Stimulated activated CD8-positive, alpha-beta memory T cell treated with anti-CD3 and anti-CD28 coated beads, Interleukin-7, amount 100 ng/mL, for 24 hours (primary cell): ENCODE measurements at regions not wholly inside any gene's neighbourhood (a gene's known extent, or its start where the extent isn't known, plus 50 kb on each side); places are given as distances from the start of the nearest gene placed in this dataset.
"Not testable (repeated sequence)": the region's sequence is repeated elsewhere in the genome, so short reads cannot be mapped to it uniquely, and the experiment has no call there.

Source experiments
- DNase-seq: peaks from one replicate; pipeline ENCODE4 v3.0.0-alpha.2; 2020; ENCODE audit warnings: low read depth

GRCh38 chr6:170043881-170044790 lies 246.7 kb downstream of the DLL1 start:
- DNase-seq: no peak

DNA sequence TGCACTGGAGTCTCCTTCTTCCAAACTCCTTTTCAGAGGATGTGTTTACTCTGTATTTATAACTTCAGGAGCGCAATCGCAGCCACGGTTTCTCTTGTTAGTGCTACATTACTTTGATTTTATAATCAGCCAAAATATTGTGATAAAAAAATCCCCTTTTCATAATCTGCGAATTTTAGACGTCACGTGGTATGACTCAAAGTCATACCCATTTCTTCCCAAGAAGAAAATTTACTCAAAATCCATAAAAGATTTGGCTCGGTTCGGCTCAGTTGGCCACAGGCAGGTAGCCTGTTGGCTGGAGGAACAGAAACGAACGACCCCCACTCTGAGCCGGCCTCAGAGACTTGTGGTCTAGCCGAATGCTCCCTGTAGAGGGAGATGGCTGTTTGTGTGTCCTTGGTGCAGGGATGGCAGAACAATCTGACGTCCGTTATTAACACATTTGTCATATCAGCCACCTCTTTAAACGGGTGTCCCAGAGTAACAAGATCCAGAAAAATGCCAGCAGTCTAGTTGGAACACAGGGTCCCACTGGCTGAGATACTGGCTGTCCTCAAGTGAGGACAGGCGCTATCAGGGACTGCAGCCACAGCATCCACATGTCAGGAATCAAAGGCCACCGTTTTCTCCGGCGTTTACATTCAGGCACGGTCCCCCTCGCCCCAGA lies 247.6 kb downstream of the DLL1 start:
- no peak for DNase-seq

DNA sequence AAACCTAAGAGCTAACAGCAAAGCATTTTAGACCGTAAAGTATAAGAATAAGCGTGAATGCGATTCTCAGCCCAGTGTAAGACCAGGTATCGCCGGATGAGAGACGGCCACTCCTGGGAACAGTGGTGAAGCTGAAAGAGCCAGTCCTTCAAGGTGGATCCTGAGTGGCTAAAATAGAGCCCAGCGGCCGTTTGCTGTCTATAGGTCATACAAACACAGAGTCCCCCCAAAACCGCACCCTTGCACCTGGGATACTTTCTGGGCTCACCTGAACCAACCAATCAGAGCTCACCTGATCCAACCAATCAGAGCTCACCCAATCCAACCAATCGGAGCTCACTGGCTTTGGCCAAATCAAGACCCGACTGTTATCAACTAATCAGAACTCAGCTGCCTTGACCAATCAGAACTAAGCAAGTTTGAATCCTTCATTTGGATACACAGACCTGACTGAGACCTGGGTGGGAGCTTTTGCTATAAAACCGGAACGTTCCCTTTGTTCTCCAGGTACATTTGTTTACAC lies 248.2 kb downstream of the DLL1 start:
- DNase-seq: no peak

GRCh38 chr6:170042123-170042522 lies 248.8 kb downstream of the DLL1 start:
- no peak for DNase-seq

DNA sequence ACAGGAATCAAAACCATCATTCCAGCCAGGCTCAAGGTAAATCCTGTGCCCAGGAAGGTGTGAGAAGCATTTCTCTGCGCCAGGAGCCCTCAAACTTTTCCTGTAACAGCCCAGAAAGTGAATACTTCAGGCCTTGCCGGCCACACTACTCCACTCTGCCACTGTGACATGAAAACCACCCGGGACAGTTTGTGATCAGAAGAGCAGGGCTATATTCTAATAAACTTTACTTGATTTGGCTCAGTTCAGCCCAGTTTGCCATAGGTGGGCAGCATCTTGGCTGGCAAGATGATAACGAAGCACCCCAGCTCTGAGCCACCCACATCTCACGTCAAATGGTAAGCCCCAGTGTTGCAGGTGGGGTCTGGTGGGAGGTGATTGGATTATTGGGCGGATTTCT lies 249.4 kb downstream of the DLL1 start:
- DNase-seq: no peak

GRCh38 chr6:170040906-170041305 lies 250.0 kb downstream of the DLL1 start:
- no peak for DNase-seq

- DNase-seq: no peak
Measured at GRCh38 chr6:170040115-170040500, 250.8 kb downstream of the DLL1 start.

- no peak for DNase-seq
Measured at GRCh38 chr6:170039156-170040114, 251.4 kb downstream of the DLL1 start.

GRCh38 chr6:170038708-170039107 lies 252.2 kb downstream of the DLL1 start:
- DNase-seq: no peak

DNA sequence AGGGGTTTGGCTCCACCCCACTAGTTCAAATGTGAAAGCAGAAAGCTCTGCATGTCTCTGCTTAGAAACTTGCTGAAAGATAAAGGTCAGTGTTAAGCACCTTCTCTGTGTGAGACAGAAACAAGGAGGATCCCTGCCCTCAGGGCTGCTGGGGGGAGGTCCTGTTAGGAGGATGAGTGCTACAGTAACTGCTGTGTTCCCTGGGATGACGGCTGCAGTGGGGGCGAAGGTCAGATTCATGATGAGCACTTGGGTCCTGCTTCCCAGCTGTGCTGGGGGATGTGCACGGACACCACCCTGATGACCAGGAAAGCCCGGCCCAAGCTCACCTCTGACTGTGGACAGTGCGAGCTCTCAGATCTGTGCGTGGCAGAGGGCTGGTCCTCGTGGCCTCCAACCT lies 252.6 kb downstream of the DLL1 start:
- DNase-seq: no peak

DNA sequence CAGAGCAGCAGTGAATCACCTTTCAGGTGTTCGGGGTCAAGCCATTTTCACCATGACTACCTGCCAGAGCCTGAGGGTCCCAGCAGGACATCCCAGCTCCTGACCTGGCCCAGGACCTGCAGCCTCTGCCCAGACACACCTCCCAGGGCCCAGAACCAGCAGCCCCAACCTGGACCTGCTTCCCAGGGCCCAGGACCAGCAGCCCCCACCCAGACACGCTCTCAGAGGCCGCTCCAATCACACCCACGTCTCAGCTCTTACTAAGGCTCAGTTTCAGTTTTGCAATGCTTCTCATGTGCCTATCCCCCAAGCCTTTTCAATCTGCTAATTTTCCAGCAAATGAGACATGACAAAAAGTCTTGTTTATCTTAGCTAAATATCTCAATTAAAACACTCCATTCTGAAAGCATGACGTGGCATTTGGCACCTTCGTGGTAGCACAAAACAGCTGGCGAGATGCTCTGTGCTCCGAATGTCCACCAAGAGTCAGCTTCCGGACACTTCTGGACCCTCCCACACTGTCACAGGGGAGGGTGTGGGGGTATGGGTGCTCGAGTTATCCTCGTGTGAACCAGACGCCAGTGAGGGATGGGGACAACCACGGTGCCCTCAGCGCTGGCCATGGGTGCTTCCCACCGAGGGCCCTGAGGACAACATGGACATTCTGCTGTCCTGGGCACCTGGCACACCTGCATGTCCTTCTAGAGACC lies 253.2 kb downstream of the DLL1 start:
- no peak for DNase-seq

DNA sequence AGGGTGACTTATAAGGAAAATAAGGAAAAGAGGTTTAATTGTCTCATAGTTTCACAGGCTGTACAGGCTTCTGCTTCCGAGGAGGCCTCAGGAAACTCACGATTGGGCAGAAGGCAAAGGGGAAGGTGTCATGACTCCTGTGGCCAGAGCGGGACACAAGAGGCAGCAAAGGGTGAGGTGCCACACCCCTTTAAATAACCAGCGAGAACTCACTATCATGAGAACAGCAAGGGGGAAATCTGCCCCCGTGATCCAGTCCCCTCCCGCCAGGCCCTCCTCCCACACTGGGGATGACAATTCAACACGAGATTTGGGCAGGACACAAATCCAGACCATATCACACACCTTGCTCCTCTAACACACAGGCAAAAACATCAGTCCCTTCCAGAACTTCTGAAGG lies 254.0 kb downstream of the DLL1 start:
- DNase-seq: no peak

DNA sequence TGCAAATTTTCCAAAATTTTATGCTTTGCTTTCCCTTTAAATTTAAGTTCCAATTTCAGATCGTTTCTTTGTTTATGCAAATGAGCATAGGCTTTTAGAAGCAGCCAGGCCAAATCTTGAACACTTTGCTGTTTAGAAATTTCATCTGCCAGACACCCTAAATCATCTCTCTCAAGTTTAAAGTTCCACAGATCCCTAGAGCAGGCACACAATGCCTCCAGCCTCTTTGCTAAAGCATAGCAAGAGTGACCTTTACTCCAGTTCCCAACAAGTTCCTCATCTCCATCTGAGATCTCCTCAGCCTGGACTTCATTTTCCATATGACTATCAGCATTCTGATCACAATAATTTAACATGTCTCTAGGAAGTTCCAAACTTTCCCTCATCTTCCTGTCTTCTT lies 254.5 kb downstream of the DLL1 start:
- not testable (repeated sequence) for DNase-seq

DNA sequence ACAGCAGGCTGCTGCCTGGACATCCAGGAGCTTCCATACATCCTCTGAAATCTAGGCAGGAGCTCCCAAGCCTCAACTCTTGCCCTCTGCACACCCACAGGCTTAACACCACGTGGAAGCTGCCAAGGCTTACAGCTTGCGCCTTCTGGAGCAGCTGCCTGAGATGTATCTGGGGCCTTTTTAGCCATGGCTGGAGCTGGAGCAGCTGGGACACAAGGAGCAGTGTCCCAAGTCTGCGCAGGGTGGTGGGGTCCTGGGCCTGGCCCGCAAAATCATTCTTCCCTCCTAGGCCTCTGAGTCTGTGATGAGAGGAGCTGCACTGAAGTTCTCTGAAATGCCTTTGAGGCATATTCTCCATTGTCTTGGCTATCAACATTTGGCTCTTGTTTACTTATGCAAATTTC lies 255.0 kb downstream of the DLL1 start:
- no peak for DNase-seq

DNA sequence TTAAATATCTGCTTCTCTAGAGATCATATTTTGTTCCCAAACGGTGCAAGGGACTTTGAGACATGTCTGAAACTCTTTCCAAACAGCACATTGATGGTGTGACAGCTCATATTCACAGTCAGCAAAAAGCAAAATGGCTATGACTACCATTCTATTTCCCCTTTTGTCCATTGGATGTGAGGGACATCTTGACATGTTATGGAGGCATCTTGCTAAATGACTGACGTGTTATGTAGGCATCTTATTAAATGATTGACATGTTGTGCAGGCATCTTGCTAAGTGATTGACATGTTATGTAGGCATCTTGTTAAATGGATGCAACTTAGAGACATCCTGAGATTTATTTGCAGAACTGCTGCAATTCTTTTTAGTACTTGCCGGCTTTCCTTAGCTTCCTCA lies 255.8 kb downstream of the DLL1 start:
- no peak for DNase-seq

DNA sequence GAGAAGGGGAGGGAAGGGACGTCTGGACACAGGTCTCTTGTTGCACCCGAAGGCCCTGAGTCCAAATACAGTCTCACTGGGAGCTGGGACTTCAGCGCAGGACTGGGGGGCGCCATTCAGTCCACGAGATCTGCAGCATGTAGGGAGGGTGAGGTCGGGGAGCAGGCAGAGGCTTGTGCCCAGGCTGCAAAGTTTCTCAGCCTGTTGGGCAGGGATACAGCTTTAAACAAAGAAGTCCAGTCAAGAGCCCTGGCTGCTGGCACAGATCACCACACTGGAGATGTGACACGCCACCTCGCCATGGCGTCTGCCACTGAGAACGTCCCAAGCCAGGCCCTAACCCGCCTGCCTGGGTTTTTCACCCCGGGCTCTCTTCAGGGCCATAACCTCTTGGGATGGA lies 256.6 kb downstream of the DLL1 start:
- DNase-seq: no peak

DNA sequence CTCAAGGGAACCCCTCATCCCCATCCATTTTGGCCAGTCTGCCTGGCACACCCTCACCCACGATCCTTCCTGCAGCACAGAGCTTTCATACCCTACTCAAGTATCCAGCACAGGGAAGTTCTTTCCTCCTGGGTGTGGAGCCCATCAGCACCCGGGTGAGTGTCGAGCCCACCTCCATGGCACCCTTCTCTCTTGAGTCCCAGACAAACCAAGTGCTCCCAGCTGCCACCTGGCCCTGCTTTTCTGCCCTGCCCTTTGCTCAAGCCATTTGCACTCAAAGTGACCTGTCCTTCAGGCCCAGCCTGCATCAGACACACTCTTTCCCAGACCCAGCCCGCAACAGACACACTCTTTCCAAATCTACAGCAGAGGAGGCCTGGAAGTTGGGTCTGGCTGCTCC lies 257.2 kb downstream of the DLL1 start:
- DNase-seq: no peak

DNA sequence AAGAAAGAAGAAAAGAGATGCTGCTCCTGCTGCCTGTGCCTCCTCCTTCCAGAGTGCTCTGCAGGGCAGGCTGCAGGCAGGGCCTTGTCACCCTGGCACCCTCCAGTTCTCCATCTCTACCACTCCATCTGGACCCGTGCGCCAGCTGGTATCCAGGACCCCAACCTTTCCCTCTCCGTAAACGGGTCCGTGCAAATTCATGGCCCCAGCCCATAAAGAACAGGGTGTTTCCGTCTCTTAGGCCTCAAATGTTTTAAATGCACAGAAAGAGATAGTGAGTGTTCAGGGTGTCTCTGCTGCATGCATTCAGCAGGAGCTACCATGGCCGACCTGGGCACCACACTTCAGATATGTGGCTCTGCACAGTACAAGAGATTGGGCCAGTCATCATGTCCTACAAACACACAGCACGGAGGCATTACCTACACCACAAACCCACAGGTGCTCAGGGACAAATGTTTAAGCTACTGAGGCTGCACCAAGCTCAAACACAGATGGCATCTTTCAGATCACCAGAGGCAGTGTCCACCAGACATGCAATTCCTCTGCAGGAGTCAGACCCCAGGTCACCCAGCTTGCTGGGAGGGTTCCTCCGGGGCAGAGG lies 258.1 kb downstream of the DLL1 start:
- no peak for DNase-seq

- DNase-seq: no peak
Measured at GRCh38 chr6:170032197-170032596, 258.7 kb downstream of the DLL1 start.

GRCh38 chr6:170031684-170032121 lies 259.2 kb downstream of the DLL1 start:
- no peak for DNase-seq
